ENCODE measurements at regions not wholly inside any gene's neighbourhood (a gene's known extent, or its start where the extent isn't known, plus 50 kb on each side); places are given as distances from the start of the nearest gene placed in this dataset.

DNA sequence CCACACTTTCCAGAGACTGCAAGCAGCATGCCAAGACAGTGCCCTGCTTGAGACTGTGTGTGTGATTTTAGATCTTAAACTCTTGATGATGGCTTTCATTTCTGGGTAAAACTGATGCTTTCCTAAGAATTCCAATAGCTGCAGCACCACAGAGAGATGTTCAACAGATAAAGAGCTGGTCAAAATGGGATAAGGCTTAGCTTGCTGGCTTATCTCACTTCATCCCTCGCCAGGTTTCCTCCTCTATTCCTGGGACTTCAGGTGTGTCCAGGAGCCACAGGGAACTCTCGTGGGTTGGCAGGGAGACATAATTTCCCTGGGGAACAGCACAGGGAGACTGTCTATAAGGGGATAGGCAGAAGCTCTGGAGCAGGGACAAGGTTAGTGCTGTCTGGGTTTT, 137.3 kb downstream of the KCTD15 start:
- no peak overlapping the region for H3K4me3 ChIP-seq (ENCODE audit: low read depth in 1 of 2, low read length in 2 of 2)
- WGBS, 2 donors = 70 to 78% methylated on average over 2 of the region's 2 CpGs
- H3K36me3 ChIP-seq (ENCODE audit: control insufficient read depth in 2 of 2, insufficient read depth in 2 of 2, low read length in 1 of 2) = no peaks in the 10 kb centered on the region
- H3K27me3 ChIP-seq (ENCODE audit: control insufficient read depth in 1 of 2, insufficient read depth in 2 of 2, low read length in 2 of 2) = no peaks in the 10 kb centered on the region
- H3K9me3 ChIP-seq (ENCODE audit: control insufficient read depth in 2 of 2, insufficient read depth in 1 of 2, low read depth in 1 of 2, low read length in 1 of 2) = peaks cover 3 to 10% of the 10 kb centered on the region in 2 donors
- H3K27ac ChIP-seq (ENCODE audit: low read depth in 2 of 2, low read length in 1 of 2) = no peak overlapping the region
- peaks cover 0 to 3% of the 10 kb centered on the region in 2 donors for H3K4me1 ChIP-seq (ENCODE audit: control insufficient read depth in 2 of 2, insufficient read depth in 2 of 2, low read length in 1 of 2)

DNA sequence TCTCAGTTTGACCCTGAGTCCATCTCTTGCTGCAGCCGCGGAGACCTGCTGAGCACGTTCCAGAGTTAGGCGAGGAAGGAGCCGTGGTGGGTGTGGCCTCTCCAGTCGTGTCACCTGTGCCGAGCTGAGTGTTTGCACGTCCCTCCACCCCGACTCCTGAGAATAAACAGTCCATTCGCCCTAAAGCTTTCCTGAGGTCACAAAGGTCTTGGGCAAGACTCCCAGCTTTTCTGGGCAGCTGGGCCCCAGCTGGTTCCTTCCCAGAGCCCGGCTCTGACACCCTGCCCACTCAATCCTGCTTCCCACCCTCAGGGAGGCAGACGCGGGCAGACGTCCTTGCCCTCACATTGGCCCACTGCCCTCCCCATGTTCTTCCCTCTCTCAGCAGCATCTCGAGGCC, 142.2 kb downstream of the KCTD15 start:
- no peak overlapping the region for H3K27ac ChIP-seq (ENCODE audit: low read depth in 2 of 2, low read length in 1 of 2)
- H3K27me3 ChIP-seq (ENCODE audit: control insufficient read depth in 1 of 2, insufficient read depth in 2 of 2, low read length in 2 of 2) = no peaks in the 10 kb centered on the region
- H3K4me3 ChIP-seq (ENCODE audit: low read depth in 1 of 2, low read length in 2 of 2) = no peak overlapping the region
- no peaks in the 10 kb centered on the region for H3K36me3 ChIP-seq (ENCODE audit: control insufficient read depth in 2 of 2, insufficient read depth in 2 of 2, low read length in 1 of 2)
- H3K9me3 ChIP-seq (ENCODE audit: control insufficient read depth in 2 of 2, insufficient read depth in 1 of 2, low read depth in 1 of 2, low read length in 1 of 2) = peaks cover 3 to 10% of the 10 kb centered on the region in 2 donors
- H3K4me1 ChIP-seq (ENCODE audit: control insufficient read depth in 2 of 2, insufficient read depth in 2 of 2, low read length in 1 of 2) = peaks cover 0 to 2% of the 10 kb centered on the region in 2 donors
- 34 to 40% methylated on average over 15 of the region's 15 CpGs for WGBS, 2 donors

DNA sequence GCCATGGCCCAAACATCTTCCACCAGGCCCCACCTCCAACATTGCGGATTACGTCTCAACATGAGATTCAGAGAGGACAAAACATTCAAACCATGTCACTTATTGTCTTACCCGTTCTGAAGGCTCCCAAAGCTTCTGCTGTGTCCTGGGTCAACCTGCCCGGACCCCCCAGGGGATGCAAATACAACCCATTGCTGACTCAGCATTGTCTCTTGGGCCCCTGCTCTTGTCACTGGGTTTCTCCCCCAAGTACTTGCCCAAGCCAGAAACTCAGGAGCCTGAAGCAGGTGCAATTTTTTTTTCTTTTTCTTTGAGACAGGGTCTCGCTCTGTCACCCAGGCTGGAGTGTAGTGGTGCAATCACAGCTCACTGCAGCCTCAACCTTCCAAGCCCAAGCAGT, 144.5 kb downstream of the KCTD15 start:
- Histone ChIP-seq H3K9me3 (ENCODE audit: control insufficient read depth in 2 of 2, insufficient read depth in 1 of 2, low read depth in 1 of 2, low read length in 1 of 2) (peaks cover 0 to 2% of the 10 kb centered on the region in 2 donors), H3K27me3 (ENCODE audit: control insufficient read depth in 1 of 2, insufficient read depth in 2 of 2, low read length in 2 of 2) (no peaks in the 10 kb centered on the region), H3K27ac (ENCODE audit: low read depth in 2 of 2, low read length in 1 of 2) (no peak overlapping the region), H3K4me3 (ENCODE audit: low read depth in 1 of 2, low read length in 2 of 2) (no peak overlapping the region), H3K4me1 (ENCODE audit: control insufficient read depth in 2 of 2, insufficient read depth in 2 of 2, low read length in 1 of 2) (peaks cover 0 to 2% of the 10 kb centered on the region in 2 donors), H3K36me3 (ENCODE audit: control insufficient read depth in 2 of 2, insufficient read depth in 2 of 2, low read length in 1 of 2) (no peaks in the 10 kb centered on the region)
- 77 to 79% methylated on average over 5 of the region's 5 CpGs for WGBS, 2 donors

DNA sequence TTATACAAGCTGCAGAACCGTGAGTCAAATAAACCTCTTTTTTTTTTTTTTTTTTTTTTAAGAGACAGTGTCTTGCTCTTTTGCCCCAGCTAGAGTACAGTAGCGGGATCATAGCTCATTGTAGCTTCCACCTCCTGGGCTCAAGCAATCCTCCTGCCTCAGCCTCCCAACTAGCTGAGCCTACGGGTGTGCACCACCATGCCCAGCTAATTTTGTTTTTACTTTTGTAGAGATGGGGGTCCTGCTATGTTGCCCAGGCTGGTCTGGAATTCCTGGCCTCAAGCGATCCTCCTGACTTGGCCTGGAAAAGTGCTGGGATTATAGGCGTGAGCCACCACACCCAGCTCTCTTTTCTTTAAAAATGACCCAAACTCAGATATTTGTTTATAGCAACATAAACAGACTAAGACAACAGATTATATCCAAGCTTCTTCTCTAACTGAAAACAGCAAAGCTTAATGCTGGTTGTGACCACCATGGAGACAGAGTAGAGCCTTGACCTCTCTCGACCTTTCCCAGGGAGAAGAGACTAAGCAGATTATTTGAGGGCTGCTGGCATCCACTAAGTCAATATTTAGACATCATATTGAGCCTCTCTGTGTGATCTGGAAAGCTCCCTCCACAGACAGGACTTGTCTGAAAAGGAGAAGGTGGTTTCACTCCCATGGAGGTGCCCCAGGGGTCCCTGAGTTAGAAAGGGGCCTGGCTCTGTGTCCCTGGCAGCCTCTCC, 150.0 kb downstream of the KCTD15 start:
- Histone ChIP-seq H3K27me3 (ENCODE audit: control insufficient read depth in 1 of 2, insufficient read depth in 2 of 2, low read length in 2 of 2) (no peaks in the 10 kb centered on the region), H3K36me3 (ENCODE audit: control insufficient read depth in 2 of 2, insufficient read depth in 2 of 2, low read length in 1 of 2) (no peaks in the 10 kb centered on the region), H3K9me3 (ENCODE audit: control insufficient read depth in 2 of 2, insufficient read depth in 1 of 2, low read depth in 1 of 2, low read length in 1 of 2) (no peaks in the 10 kb centered on the region), H3K27ac (ENCODE audit: low read depth in 2 of 2, low read length in 1 of 2) (no peak overlapping the region), H3K4me1 (ENCODE audit: control insufficient read depth in 2 of 2, insufficient read depth in 2 of 2, low read length in 1 of 2) (no peaks in the 10 kb centered on the region), H3K4me3 (ENCODE audit: low read depth in 1 of 2, low read length in 2 of 2) (no peak overlapping the region)
- WGBS, 2 donors = 76% methylated on average over 6 of the region's 6 CpGs

DNA sequence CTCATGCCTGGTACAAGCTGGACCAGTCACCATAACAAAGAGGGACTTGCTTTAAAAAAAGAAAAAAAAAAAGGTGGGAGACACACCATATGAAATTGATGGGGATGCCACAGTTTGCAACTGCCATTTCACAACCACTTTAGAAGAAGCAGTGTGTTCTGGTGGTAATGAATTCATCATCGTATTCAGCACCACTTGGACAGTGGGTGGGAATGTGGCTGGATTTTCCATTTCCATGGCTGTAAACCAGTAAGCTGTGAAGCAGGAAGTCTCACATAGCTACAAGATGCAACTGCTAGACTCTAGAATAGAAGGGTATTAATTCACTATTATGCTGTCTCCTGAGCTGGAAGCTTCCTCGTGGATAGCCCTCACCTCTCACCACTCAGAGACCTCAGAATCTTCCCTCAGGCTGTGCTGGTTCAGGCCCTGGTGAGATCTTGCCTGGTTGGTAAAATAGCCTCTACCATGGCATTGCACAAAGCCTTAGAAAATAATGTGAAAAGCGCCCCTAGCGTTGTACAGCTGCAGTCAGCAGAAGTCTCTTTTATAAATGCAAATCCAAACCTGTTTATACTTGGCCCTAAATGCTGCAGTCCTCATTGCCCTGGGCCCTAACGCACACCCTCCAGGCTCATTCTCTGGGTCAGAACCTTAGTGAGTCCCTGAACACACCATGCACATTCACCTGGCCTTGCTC, 150.7 kb downstream of the KCTD15 start:
- Histone ChIP-seq H3K27me3 (ENCODE audit: control insufficient read depth in 1 of 2, insufficient read depth in 2 of 2, low read length in 2 of 2) (no peaks in the 10 kb centered on the region), H3K4me1 (ENCODE audit: control insufficient read depth in 2 of 2, insufficient read depth in 2 of 2, low read length in 1 of 2) (no peaks in the 10 kb centered on the region), H3K36me3 (ENCODE audit: control insufficient read depth in 2 of 2, insufficient read depth in 2 of 2, low read length in 1 of 2) (no peaks in the 10 kb centered on the region), H3K27ac (ENCODE audit: low read depth in 2 of 2, low read length in 1 of 2) (no peak overlapping the region), H3K9me3 (ENCODE audit: control insufficient read depth in 2 of 2, insufficient read depth in 1 of 2, low read depth in 1 of 2, low read length in 1 of 2) (no peaks in the 10 kb centered on the region), H3K4me3 (ENCODE audit: low read depth in 1 of 2, low read length in 2 of 2) (no peak overlapping the region)
- WGBS, 2 donors = 51 to 62% methylated on average over 5 of the region's 5 CpGs

DNA sequence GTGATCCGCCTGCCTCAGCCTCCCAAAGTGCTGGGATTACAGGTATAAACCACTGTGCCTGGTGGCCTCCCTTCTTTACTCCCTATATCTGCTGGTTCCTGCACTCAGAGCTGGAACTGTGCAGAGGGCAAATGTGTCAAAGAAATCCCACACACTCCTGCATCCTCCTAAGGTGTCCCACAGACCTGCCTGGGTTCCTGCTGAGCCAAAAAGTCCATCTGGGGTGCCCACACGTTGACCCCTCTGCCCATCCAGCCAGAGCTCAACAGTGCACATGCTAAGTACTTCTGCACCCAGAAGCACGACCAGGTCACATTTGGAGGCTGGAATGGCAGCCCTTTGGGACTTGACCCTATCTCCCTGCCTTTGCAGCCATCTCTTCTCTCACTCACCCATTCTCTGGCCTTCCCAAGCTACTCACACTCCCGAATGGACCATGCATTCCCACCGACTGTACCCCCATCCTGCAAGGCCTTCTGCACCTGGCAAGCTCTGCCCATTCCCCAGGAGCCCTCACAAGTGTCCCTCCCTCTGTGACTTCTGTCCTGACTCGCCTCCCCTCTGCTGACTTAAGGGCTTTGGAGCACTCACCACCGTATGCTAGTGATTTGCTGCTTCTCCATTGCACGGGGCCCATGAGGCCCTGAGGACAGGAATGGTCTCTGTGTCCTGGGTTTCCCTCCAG, 152.1 kb downstream of the KCTD15 start:
- H3K9me3 ChIP-seq (ENCODE audit: control insufficient read depth in 2 of 2, insufficient read depth in 1 of 2, low read depth in 1 of 2, low read length in 1 of 2) = no peaks in the 10 kb centered on the region
- H3K27ac ChIP-seq (ENCODE audit: low read depth in 2 of 2, low read length in 1 of 2) = no peak overlapping the region
- no peak overlapping the region for H3K4me3 ChIP-seq (ENCODE audit: low read depth in 1 of 2, low read length in 2 of 2)
- H3K4me1 ChIP-seq (ENCODE audit: control insufficient read depth in 2 of 2, insufficient read depth in 2 of 2, low read length in 1 of 2) = no peaks in the 10 kb centered on the region
- 73 to 78% methylated on average over 8 of the region's 8 CpGs for WGBS, 2 donors
- H3K36me3 ChIP-seq (ENCODE audit: control insufficient read depth in 2 of 2, insufficient read depth in 2 of 2, low read length in 1 of 2) = no peaks in the 10 kb centered on the region
- H3K27me3 ChIP-seq (ENCODE audit: control insufficient read depth in 1 of 2, insufficient read depth in 2 of 2, low read length in 2 of 2) = no peaks in the 10 kb centered on the region

DNA sequence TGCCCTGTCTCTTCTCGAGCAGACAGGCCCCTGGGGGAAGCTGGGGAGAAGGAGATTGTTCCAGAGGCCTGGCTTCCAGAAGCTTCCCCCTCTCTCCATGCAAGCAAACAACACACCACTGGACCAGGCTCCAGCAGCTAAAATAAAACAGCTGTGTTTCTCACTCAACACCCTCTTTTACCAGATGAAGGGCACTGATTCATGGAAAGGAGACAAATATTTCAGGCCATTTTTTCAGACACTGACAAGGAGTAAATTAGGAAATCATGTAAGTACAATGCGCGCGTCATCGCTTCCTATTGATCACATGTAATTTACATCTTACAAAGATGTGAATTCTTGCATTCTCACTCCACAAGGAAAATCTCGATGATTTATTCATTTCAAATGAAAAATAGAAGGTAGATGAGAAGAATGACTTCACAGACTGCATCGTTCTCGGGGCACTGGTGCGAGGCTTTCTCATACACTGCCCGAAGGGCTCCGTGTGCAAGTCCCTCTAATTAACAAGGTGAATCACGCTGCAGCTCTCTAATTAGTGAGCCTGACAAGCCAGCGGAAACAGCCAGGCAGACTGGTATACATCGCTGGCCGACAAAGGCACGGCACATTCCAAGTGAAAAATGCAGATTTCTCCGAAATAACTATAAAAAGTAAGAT, 153.6 kb downstream of the KCTD15 start:
- 82% methylated on average over 17 of the region's 17 CpGs for WGBS, 2 donors

DNA sequence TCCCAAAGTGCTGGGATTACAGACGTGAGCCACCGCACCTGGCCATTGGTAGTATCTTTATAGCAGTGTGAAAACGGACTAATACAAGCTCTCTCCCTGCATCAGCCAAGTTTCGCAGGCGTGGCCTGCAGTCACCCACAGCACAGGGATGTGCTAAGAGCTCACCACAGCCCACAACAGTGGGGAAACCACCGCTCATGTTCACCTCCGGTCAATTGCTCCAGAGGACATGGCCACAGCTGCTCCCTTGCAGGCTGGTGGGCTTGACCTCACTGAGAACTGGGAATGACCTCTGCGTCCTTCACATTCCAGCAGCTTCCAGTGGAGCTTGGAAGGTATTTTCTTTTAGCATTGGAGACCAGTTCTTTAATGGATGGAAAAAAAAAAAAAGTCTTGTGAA, 156.4 kb downstream of the KCTD15 start:
- H3K36me3 ChIP-seq (ENCODE audit: control insufficient read depth in 2 of 2, insufficient read depth in 2 of 2, low read length in 1 of 2) = no peaks in the 10 kb centered on the region
- no peaks in the 10 kb centered on the region for H3K4me1 ChIP-seq (ENCODE audit: control insufficient read depth in 2 of 2, insufficient read depth in 2 of 2, low read length in 1 of 2)
- no peaks in the 10 kb centered on the region for H3K27me3 ChIP-seq (ENCODE audit: control insufficient read depth in 1 of 2, insufficient read depth in 2 of 2, low read length in 2 of 2)
- no peak overlapping the region for H3K4me3 ChIP-seq (ENCODE audit: low read depth in 1 of 2, low read length in 2 of 2)
- H3K9me3 ChIP-seq (ENCODE audit: control insufficient read depth in 2 of 2, insufficient read depth in 1 of 2, low read depth in 1 of 2, low read length in 1 of 2) = peaks cover 0 to 2% of the 10 kb centered on the region in 2 donors
- WGBS, 2 donors = 84 to 86% methylated on average over 8 of the region's 8 CpGs
- no peak overlapping the region for H3K27ac ChIP-seq (ENCODE audit: low read depth in 2 of 2, low read length in 1 of 2)

More for the DNA sequence above, 153.6 kb downstream of the KCTD15 start:
- Histone ChIP-seq H3K4me3 (ENCODE audit: low read depth in 1 of 2, low read length in 2 of 2) (no peak overlapping the region), H3K4me1 (ENCODE audit: control insufficient read depth in 2 of 2, insufficient read depth in 2 of 2, low read length in 1 of 2) (no peaks in the 10 kb centered on the region), H3K27me3 (ENCODE audit: control insufficient read depth in 1 of 2, insufficient read depth in 2 of 2, low read length in 2 of 2) (no peaks in the 10 kb centered on the region), H3K27ac (ENCODE audit: low read depth in 2 of 2, low read length in 1 of 2) (no peak overlapping the region), H3K9me3 (ENCODE audit: control insufficient read depth in 2 of 2, insufficient read depth in 1 of 2, low read depth in 1 of 2, low read length in 1 of 2) (peaks cover 0 to 2% of the 10 kb centered on the region in 2 donors), H3K36me3 (ENCODE audit: control insufficient read depth in 2 of 2, insufficient read depth in 2 of 2, low read length in 1 of 2) (no peaks in the 10 kb centered on the region)

DNA sequence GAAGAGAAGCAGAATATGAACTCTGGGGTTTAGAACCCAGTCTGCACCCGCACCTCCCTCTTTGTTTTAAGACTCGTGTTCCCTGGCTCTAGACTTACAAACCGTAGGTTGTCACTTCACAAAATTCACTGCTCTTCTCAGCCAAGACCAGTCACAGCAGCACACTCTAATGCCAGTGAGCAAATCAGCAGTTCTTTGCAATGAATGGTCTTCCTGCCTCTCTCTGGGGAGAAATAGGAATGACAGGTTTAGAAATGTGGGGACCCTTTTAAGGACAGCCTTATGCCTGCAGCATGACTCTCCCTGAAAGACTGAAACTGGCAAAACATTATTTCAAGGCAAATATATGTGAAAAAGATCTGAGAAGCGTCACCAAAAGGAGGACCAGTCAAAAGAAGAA, 156.9 kb downstream of the KCTD15 start:
- Histone ChIP-seq H3K4me3 (ENCODE audit: low read depth in 1 of 2, low read length in 2 of 2) (no peak overlapping the region), H3K27ac (ENCODE audit: low read depth in 2 of 2, low read length in 1 of 2) (no peak overlapping the region), H3K9me3 (ENCODE audit: control insufficient read depth in 2 of 2, insufficient read depth in 1 of 2, low read depth in 1 of 2, low read length in 1 of 2) (peaks cover 0 to 2% of the 10 kb centered on the region in 2 donors), H3K27me3 (ENCODE audit: control insufficient read depth in 1 of 2, insufficient read depth in 2 of 2, low read length in 2 of 2) (no peaks in the 10 kb centered on the region), H3K4me1 (ENCODE audit: control insufficient read depth in 2 of 2, insufficient read depth in 2 of 2, low read length in 1 of 2) (no peaks in the 10 kb centered on the region), H3K36me3 (ENCODE audit: control insufficient read depth in 2 of 2, insufficient read depth in 2 of 2, low read length in 1 of 2) (no peaks in the 10 kb centered on the region)
- WGBS, 2 donors = 61 to 71% methylated on average over 4 of the region's 4 CpGs

Data from esophagus (tissue), 2 donors.